Inferior parietal cortex (tissue), 1 donor: ENCODE measurements at regions not wholly inside any gene's neighbourhood (a gene's known extent, or its start where the extent isn't known, plus 50 kb on each side); places are given as distances from the start of the nearest gene placed in this dataset.
"Not testable (repeated sequence)": the region's sequence is repeated elsewhere in the genome, so short reads cannot be mapped to it uniquely, and the experiment has no call there.

Experiments used
- DNase-seq: peaks from one replicate; pipeline ENCODE4 v3.0.0-alpha.2; 2016; ENCODE audit errors: extremely low spot score

- no peak for DNase-seq
Measured at GRCh38 chr7:52779004-52779403, 256.4 kb upstream of the POM121L12 start.

GRCh38 chr7:52777051-52777822 is 258.2 kb upstream of the POM121L12 start:
- DNase-seq = no peak

DNA sequence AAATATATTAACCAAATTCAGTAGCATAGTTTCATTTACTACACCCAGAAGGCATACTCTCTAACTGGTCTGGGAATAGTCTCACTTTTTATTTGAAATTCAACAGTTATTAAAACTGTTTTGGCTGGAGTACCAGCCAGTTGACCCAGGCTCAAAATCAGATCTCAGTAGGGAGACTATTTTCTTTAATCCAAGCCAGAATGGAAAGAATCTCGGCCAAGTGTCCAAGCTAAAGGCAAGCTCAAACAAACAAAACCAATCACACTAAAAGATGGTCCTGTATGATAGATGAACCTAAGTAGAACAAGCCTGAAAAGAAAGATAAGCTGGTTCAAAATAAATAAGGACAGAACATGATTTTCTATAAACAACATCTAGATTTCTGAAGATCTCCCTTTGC is 259.6 kb upstream of the POM121L12 start:
- DNase-seq = no peak

DNA sequence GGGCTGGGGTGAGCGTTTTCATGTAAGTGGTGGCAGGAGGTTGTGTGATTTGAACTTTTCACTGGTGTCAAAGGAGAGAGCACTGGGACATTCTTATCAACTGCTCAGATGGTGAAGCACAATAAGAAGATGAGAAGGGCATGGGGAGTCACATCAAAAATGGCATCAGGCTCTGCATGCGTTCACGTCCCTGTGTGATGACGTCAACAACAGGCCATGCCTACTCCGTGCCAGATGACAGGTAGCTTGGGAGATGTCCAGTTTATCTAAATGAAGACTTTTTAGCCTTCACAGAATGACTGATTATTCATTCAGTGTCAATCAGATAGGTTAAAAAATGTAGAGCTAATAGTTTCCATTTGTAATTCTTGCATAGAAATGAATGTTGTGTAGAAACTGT is 264.3 kb upstream of the POM121L12 start:
- DNase-seq = no peak

- no peak for DNase-seq
Measured at GRCh38 chr7:52764492-52765169, 270.8 kb upstream of the POM121L12 start.

DNA sequence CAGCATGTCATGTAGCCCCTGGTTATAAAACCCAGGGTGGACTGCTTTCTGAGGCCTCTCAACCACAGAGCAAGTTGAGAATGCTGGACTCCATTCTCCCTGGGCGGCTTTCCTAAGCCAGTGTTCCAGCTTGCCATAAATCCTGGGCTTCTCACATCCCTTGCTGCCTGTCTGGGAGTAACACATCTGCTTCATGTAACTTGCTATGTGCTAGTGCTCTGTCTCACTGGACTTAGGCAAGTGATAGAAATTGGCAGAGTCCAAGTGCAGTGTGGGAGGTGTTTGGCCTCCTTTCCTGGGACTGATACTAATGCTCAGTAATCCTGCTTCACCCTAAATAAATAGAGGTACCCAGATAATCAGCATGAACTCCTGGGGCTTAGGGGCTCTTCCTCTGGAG is 277.1 kb upstream of the POM121L12 start:
- no peak for DNase-seq

- no peak for DNase-seq
Measured at GRCh38 chr7:52753855-52754254, 281.6 kb upstream of the POM121L12 start.

DNA sequence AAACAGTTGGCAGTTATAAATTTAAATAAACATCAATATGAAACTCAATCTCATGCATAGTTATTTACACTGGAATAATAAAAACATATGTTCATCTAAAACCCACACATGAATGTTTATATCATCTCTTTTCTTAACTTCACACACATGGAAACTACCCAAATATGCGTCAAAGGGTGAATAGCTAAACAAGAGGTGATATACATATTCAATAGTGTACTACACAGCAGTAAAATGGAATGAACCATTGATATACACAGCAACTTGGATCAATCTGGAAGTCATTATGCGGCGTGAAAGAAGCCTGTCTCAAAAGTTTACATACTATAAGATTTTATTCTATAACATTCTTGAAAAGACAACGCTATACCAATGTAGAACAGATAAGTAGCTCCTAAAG is 282.5 kb upstream of the POM121L12 start:
- no peak for DNase-seq

DNA sequence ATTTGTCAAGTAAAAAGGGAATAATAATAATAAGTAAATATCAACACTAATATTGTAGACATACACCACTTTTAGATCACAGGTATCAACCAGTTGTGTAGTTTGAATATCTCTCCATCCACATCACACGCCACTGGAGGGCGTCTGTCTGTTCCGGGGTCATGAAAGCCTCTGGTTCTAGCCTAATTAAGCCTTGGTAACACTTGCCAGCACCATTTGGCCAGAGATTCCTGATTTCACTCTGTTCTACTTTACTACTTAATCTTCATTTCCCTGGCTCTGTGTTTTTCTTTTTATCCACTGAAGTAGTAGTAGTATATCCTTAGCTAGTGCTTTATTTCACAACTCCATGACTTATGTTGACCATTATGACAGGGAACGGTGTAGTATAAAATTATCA is 285.6 kb upstream of the POM121L12 start:
- no peak for DNase-seq

DNA sequence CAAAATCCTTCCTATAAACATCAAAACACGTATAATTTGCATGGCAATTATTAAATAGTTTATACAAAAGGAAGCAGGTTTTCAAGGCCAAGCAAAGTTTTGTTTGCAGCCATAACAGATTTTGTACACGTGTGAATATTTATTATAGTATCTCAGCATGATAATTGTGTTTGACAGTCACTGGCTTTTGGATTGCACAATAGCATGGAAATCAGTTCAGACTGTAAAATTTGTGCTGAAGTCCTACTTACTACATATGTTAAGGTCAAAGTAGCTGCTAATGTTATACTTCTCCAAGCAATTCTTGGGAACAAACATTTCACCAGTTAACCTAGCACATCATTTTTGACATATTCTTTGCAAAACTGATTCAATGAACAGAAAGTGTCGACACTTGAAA is 287.6 kb upstream of the POM121L12 start:
- no peak for DNase-seq

GRCh38 chr7:52741670-52742290 is 293.7 kb upstream of the POM121L12 start:
- DNase-seq = no peak

DNA sequence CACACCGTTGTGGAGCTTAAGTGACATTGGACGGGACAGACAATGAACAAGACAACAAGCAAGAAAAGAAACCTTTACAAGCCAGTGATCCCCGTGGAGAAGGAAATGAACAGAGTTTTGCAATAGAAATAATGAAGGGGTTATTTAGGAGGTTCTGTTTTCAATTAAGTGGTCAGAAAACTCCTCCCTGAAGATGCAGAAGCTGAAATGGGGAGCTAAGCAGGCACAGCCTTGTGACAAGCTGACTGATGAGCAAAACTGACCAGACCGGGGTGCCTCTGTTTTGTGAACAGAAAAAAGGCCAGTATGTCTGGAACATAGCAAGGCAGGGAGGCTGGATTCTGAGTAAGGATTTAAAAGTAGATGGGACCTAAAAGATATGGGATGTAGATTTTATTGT is 299.8 kb upstream of the POM121L12 start:
- DNase-seq = no peak

GRCh38 chr7:52728683-52729082 is 306.8 kb upstream of the POM121L12 start:
- DNase-seq = not testable (repeated sequence)

GRCh38 chr7:52727632-52728031 is 307.8 kb upstream of the POM121L12 start:
- no peak for DNase-seq

DNA sequence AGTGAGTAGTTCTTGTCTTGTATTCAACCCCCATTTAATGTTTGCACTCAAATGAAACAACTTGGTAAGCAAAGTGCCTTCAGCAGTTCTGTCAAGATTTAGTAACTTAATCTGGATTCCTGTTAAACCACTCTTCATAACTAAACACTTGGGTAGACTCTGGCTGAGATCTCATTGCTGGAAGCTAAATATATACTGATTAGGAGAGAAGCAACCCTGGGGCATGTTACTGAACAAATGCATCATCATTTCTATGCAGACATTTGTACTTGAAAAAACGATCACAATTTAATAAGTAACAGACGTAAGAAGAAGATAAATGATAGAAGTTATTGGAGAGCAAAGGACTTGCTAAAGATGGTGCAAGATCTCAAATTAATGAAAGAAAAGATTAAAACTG is 308.4 kb upstream of the POM121L12 start:
- DNase-seq = no peak

- no peak for DNase-seq
Measured at GRCh38 chr7:52726493-52726892, 308.9 kb upstream of the POM121L12 start.

GRCh38 chr7:52723606-52724005 is 311.8 kb upstream of the POM121L12 start:
- DNase-seq = no peak

GRCh38 chr7:52720856-52721255 is 314.6 kb upstream of the POM121L12 start:
- no peak for DNase-seq

DNA sequence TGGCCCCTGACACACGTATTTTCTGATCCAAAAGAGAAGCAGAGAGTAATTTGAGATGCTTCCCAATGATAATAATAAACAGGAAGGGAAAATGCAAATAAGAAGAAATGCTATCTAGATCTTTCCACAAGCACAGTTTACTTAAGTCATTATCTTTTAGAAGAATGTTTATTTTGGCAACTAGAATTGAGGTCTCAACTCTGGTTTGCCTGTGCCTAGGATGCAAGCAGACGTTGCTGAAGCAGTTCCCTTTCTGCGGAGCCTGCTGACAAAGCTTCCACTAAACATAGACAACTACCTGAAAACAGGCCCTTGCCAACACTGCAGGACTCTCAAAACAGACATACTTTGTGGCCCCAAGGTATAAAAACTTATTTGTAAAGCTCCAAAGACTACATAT is 315.8 kb upstream of the POM121L12 start:
- DNase-seq = no peak

DNA sequence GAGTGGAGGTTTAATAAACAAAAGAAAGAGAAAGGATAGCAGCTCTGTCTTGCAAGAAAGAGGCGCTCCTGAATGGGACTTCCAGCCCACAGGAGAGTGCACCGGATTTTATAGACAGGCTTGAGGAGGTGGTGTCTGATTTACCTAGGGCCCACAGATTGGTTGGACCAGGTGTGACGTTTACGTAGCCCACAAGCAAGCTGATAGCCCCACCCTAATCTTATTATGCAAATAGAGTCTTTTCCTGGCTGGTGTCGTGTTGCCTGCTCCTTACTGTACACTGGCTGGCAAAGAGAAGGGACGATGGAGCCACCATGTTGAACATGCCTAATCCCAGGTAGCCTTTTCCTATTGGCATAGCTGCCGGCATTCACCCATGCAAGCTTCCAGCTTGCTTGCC is 319.7 kb upstream of the POM121L12 start:
- no peak for DNase-seq

- no peak for DNase-seq
Measured at GRCh38 chr7:52712938-52713337, 322.5 kb upstream of the POM121L12 start.

DNA sequence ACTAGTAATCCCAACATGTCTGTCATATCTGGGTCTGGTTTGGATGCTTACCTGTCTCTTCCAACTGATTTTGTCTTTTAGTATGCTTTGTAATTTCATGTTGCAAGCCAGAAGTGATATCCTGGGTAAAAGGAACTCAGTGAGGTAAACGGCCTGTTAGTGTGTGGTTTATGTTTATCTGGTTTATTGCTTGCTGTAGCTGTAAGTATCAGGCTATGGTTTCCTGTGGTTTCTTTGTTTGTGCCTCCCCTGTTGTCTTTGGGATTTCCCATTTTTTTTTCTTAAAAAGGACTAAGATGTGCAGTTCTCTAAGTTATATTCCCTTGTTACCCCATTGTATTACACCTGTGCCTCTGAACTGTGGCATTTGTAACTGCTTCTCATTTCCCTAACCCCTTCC is 323.5 kb upstream of the POM121L12 start:
- DNase-seq = no peak

DNA sequence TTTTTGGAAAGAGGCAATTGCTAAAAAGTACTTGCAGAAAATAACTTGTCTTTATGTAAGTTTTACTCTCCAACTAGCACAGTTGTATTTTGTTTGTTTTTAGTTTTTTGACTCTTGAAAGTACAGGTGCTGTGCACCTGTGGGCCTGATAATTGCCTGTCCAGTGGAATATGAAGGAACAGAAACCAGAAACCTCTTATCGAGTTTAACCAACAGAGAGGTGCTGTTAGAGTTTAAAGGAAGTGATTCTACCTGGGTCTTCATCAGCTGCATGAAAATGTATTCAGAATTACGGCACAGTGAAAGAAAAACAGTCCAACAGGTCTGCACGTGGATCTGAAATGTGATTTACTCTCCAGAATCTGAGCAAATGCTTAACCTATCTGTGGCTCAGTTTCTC is 326.6 kb upstream of the POM121L12 start:
- no peak for DNase-seq
